Type B pancreatic cell (in vitro differentiated cells): ENCODE measurements at regions not wholly inside any gene's neighbourhood (a gene's known extent, or its start where the extent isn't known, plus 50 kb on each side); places are given as distances from the start of the nearest gene placed in this dataset.

Experiments used
- DNase-seq: peaks from one replicate; pipeline ENCODE4 v3.0.0; 2021; ENCODE audit warnings: mixed read lengths; ENCODE audit not compliant: unreplicated experiment; ENCODE audit errors: extremely low spot score
- H3K27ac Mint-ChIP-seq: 2 replicates; pipeline ENCODE4 v1.8.0; 2021; ENCODE audit warnings: mild to moderate bottlenecking, mixed read lengths
- H3K27me3 Mint-ChIP-seq: 2 replicates; pipeline ENCODE4 v1.8.0; 2021; ENCODE audit warnings: mixed read lengths
- H3K36me3 Mint-ChIP-seq: 2 replicates; pipeline ENCODE4 v1.8.0; 2021; ENCODE audit warnings: mixed read lengths
- H3K4me1 Mint-ChIP-seq: one replicate; pipeline ENCODE4 v1.8.0; 2021; ENCODE audit warnings: mixed read lengths; ENCODE audit not compliant: unreplicated experiment
- H3K4me3 Mint-ChIP-seq: 2 replicates; pipeline ENCODE4 v1.8.0; 2021; ENCODE audit warnings: mild to moderate bottlenecking, mixed read lengths
- H3K9me3 Mint-ChIP-seq: 2 replicates; pipeline ENCODE4 v1.8.0; 2021; ENCODE audit warnings: mixed read lengths
- TF ChIP-seq, protein P1 (sequence below): fragments of 200-600 bp; sonication (generic); conservative IDR thresholded peaks from 2 replicates; pipeline ENCODE4 v1.5.0; 2021; ENCODE audit warnings: antibody characterized with exemption, mild to moderate bottlenecking

DNA sequence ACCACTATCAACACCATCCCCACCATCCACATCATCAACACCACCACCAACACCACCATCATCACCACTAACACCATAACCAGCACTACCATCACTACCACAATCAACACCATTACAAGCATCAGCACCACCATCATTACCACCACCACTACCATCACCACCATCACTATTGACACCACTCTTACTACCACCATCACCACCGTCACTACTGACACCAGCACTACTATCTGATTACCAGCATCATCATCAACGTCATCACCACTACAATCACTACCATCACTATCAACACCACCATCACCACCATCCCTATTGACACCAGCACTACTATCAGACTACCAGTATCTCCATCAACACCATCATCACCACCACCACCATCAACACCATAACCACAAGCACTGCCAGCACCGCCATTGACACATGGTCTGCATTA, 106.1 kb upstream of the RUNX3 start:
- Mint-ChIP-seq H3K9me3 (no peaks in the 10 kb centered on the region), H3K4me3 (no peak overlapping the region), H3K27me3 (peaks cover 11% of the 10 kb centered on the region), H3K4me1 (no peaks in the 10 kb centered on the region), H3K36me3 (no peaks in the 10 kb centered on the region), H3K27ac (no peak overlapping the region)
- TF ChIP-seq, protein P1, sequence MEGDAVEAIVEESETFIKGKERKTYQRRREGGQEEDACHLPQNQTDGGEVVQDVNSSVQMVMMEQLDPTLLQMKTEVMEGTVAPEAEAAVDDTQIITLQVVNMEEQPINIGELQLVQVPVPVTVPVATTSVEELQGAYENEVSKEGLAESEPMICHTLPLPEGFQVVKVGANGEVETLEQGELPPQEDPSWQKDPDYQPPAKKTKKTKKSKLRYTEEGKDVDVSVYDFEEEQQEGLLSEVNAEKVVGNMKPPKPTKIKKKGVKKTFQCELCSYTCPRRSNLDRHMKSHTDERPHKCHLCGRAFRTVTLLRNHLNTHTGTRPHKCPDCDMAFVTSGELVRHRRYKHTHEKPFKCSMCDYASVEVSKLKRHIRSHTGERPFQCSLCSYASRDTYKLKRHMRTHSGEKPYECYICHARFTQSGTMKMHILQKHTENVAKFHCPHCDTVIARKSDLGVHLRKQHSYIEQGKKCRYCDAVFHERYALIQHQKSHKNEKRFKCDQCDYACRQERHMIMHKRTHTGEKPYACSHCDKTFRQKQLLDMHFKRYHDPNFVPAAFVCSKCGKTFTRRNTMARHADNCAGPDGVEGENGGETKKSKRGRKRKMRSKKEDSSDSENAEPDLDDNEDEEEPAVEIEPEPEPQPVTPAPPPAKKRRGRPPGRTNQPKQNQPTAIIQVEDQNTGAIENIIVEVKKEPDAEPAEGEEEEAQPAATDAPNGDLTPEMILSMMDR: no peak
- DNase-seq: no peak

DNA sequence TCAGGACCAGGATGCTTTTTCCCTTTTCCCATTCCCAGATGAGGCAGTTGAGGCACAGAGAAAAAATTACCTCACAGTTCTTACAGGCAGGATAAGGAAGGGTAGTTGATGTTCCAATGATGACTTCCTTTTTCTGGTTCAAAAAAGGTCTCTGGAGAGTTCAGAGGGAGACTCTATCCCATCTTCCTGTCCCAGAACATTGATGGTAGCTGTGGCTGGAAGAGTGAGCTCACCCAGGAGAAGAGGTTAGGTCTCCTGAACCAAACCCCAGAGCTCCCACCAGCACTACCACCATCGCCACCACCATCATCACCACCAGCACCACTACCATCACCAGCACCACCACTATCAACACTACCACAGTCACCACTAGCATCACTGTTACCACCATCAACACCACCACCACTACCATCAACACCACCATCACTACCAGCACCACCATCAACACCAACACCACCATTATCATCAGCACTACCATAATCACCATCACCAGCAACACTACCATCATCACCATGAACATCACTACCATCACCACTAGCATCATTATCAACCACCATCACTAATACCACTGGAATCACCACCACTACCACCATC, 105.5 kb upstream of the RUNX3 start:
- no peaks in the 10 kb centered on the region for H3K4me1 Mint-ChIP-seq
- no peak overlapping the region for H3K27ac Mint-ChIP-seq
- H3K4me3 Mint-ChIP-seq: no peak overlapping the region
- no peaks in the 10 kb centered on the region for H3K9me3 Mint-ChIP-seq
- DNase-seq: no peak
- H3K36me3 Mint-ChIP-seq: no peaks in the 10 kb centered on the region
- H3K27me3 Mint-ChIP-seq: peaks cover 6% of the 10 kb centered on the region
- TF ChIP-seq, protein P1: no peak

DNA sequence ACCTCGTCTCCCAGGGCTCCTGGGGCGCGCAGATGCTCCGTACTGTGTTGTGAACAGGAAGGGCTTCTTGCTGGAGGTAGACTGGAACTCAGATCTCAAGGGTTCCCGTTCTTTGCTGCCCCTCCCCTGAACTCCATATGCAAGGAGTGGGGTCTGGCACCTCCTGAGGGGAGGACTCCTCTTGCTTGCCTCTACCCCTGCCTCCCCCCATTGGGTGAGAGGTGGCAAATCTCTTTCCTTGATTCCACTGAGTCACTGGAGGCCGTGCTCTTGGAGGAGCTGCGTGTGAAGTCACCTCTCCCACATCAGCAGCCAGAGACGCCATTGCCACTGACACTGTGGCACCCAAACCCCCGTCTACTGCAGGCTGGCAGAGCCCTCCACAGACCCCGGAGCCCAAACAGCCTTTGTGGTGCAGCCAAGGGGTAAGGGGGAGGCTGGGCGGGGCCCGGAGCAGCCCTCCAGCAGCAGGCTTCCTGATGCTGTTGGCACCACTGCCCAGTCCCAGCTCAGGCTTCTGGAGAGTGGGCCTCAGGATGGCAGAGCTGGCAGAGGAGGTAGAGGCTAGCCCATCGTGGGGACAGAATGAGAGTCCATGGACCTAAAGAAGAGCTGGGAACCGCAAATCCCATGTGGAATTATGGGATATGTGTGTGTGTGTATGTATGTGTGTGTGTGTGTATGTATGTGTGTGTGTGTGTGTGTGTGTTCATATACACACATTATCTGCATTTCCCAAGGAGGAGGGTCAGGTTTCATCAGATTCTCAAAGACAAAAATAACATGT, 104.9 kb upstream of the RUNX3 start:
- no peak for DNase-seq
- H3K4me3 Mint-ChIP-seq: no peak overlapping the region
- H3K4me1 Mint-ChIP-seq: no peaks in the 10 kb centered on the region
- no peaks in the 10 kb centered on the region for H3K9me3 Mint-ChIP-seq
- H3K36me3 Mint-ChIP-seq: no peaks in the 10 kb centered on the region
- H3K27me3 Mint-ChIP-seq: peaks cover 8% of the 10 kb centered on the region
- TF ChIP-seq, protein P1: no peak
- H3K27ac Mint-ChIP-seq: no peak overlapping the region

DNA sequence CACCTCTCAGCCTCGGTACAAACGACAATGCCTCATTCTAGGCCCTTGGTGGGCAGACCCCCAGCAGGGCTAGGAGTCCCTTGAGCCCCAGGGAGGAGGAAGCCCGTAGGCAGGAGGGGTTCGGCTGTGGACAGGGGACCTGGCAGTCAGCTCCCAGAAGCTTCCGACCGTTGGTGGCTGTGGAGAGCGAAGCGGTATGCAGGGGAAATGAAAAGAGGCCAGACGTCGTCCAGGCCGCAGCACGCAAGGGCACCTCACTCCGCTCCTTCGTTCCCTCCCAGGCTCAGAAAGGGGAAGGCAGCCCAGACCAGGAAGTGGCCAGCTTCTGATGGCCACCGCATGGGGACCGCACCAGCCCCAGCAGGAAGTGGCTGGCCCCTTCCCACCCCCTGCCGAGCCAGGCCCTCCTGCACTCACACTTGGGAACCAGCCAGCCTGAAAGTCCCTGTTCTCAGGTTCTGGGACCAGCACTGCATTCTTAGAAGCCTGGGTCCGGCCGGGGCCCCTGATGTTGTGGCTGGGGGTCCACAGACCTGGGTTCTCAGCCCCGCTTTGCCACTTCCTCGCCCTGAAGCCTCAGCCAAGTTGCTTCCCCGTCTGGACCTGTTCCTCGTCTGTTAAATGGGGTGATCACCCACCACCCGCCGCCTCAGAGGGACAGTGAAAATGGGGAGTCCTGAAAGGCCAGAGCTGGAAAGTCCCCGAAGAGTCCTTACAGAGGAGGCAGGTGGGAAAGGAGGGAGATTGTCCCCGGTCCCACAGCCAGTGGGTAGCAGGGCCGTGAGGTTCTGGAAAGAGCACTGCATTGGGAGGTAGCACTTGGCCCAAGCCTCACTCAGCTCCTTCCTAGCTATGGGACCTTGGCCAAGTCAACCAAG, 104.0 kb upstream of the RUNX3 start:
- H3K4me1 Mint-ChIP-seq: no peaks in the 10 kb centered on the region
- H3K36me3 Mint-ChIP-seq: no peaks in the 10 kb centered on the region
- no peaks in the 10 kb centered on the region for H3K9me3 Mint-ChIP-seq
- no peak for DNase-seq
- TF ChIP-seq, protein P1: no peak
- H3K4me3 Mint-ChIP-seq: no peak overlapping the region
- no peak overlapping the region for H3K27ac Mint-ChIP-seq
- peaks cover 15% of the 10 kb centered on the region for H3K27me3 Mint-ChIP-seq

DNA sequence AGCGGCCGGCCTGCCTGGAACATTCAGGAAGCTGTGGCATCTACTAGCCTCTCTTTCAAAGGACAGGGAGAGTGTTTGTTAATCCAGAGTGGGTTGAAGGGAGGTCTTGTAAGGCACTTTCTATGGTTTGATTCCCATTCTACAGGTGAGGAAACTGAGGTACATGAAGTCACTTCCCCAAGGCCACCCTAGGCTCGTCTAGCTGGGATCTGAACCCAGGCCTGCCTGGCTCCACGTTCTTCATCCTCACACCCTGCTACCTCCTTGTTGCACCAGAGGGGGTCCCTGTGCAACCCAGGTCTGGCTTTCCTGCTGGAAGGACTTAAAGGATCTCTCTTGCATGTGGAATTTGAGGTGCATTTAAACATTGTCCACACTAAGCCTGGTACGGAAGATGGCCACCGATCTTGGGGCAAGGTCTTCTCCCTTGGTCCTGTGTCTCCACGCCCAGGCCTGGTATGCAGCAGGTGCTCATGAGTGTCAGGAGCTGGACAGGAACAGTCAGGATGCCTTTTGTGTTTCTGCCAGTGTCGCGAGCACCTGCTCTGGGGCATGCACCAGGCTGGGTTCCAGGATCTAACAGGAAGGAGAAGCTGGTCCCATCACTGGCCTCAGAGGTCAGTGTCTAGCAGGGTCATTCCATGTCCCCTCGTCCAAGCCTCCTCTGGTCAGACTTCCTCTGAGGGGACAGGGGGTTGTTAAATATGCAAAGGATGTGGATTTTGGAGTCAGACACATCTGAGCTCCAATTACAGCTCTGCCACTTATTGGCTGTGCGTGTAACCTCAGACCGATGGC, 103.2 kb upstream of the RUNX3 start:
- no peaks in the 10 kb centered on the region for H3K4me1 Mint-ChIP-seq
- no peak overlapping the region for H3K27ac Mint-ChIP-seq
- no peaks in the 10 kb centered on the region for H3K9me3 Mint-ChIP-seq
- TF ChIP-seq, protein P1: no peak
- peaks cover 13% of the 10 kb centered on the region for H3K27me3 Mint-ChIP-seq
- H3K4me3 Mint-ChIP-seq: no peak overlapping the region
- no peak for DNase-seq
- H3K36me3 Mint-ChIP-seq: no peaks in the 10 kb centered on the region
